ENCODE measurements at regions not wholly inside any gene's neighbourhood (a gene's known extent, or its start where the extent isn't known, plus 50 kb on each side); places are given as distances from the start of the nearest gene placed in this dataset.

GRCh38 chr2:35023545-35023944 lies 1332.0 kb upstream of the CRIM1 start:
- TF ChIP-seq POLR2A (IDR thresholded peaks at IDR 0.05) (no peak), CTCF (IDR thresholded peaks at IDR 0.05) (no peak)

All from uterus (tissue), 2 donors.